KBM-7 (cell line): ENCODE measurements at regions not wholly inside any gene's neighbourhood (a gene's known extent, or its start where the extent isn't known, plus 50 kb on each side); places are given as distances from the start of the nearest gene placed in this dataset.
"Not testable (repeated sequence)": the region's sequence is repeated elsewhere in the genome, so short reads cannot be mapped to it uniquely, and the experiment has no call there.

Experiments used
- DNase-seq: peaks from one replicate; pipeline ENCODE4 v3.0.0-alpha.2; 2015
- in situ Hi-C: fragments of 300-500 bp; cut with MboI; formaldehyde crosslinking; loops from 2 replicates; pipeline ENCODE4 v1.14.3; 2020; ENCODE audit warnings: low sequenced_read_pairs, low pct_unique_long_range_greater_than_20kb, mixed read lengths

GRCh38 chr17:27045039-27045438 is 248.9 kb upstream of the WSB1 start:
- DNase-seq, in situ Hi-C loops: not testable (repeated sequence)

DNA sequence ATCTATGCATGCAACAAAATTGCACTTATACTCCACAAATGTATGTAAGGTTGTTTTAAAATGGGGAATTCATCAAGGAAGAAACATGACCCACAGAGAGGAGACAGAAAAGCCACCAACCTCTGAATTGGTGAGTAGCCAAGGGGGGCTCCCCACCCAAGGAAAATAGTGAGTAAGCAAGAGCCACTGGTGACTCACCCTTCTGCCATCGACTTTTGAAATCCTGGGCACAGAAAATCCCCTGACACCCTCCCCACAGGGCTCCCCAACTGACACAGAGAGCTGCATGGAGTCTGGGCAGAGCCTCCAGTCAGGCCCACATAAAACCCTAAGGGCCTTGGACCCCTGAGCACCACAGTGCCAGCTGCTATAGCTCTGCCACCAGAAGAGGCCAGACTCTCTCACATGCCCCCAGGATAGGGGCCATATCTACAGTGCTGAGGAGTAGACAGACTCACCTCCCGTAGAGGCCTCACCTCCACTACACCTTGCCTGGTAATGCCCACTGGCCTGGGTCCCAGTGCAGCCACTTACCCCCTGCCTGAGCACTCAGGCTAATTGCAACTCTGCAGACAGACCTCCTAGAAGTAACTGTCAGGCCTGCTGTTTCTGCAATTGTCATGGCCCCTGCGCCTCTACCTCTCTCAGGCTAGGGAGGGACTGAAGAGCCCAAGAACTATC is 244.7 kb upstream of the WSB1 start:
- DNase-seq, result no peak
- in situ Hi-C loops, result no loop called here

GRCh38 chr17:27065588-27065987 is 228.3 kb upstream of the WSB1 start:
- in situ Hi-C loops, result loop anchor here (25.0 kb wide), 1 partner anchor 297 kb away; no protein-coding TSS in a partner anchor
- DNase-seq, result no peak

DNA sequence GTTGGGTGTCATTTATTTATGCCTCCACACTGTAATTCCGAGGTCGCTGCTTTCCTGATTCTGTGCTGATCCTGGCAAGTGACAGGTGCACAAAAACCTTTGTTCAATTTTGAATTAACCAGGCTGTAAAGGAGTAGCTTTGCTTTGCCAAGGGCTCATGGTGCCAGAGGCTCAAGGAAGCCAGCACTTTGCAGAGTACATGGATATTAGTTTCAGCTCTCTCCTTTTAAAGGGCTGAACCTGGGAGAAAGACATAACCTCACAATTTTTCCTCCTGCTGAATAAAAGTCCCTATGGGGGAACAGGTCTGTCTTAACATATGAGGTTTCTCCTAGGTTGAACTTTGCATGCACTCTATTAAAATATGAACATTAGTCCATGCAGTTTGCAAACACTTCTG is 227.6 kb upstream of the WSB1 start:
- in situ Hi-C loops, result loop anchor here (25.0 kb wide), 1 partner anchor 296 kb away; no protein-coding TSS in a partner anchor
- DNase-seq, result no peak

DNA sequence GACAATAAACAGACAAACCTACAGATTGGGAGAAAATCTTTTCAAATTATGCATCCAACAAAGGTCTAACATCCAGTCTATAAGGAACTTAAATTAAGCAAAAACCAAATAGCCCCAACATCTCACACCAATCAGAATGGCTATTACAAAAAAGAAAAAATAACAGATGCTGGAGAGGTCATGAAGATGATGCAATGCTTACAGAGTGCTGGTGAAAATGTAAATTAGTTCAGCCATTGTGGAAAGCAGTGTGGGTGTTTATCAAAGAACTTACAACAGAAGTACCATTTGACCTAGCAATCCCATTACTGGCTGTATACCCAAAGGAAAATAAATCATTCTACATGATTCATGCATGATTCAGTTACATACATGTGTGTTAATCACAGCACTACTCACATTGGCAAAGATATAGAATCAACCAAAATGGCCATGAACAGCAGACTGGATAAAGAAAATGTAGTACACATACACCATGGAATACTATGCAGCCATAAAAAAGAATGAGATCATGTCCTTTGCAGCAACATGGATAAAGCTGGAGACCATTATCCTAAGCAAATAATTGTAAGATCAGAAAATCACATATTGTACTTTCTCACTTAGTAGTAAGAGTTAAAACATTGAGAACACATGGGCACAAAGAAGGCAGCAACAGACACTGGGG is 223.9 kb upstream of the WSB1 start:
- no peak for DNase-seq
- in situ Hi-C loops, result loop anchor here (25.0 kb wide), 1 partner anchor 292 kb away; no protein-coding TSS in a partner anchor

DNA sequence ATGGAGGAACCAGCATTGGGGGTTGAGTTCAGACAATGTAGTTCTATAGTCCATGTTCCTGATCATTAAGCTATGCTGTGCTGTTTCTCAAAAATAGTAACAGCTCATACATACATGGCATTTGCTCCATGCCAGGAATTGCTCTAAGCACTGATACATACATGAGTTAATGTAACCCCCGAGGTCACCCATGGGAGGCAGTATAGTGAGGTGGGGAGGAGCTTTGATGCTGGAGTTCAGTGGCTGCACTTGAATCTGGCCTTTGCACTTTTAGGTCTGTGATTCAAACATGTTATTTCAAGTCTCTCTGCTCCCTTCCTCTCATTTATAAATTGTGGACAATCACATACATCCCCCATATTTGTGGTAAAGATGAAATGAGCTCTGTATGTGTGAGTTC is 223.1 kb upstream of the WSB1 start:
- in situ Hi-C loops, result loop anchor here (25.0 kb wide), 1 partner anchor 291 kb away; no protein-coding TSS in a partner anchor
- no peak for DNase-seq

- in situ Hi-C loops, result loop anchor here (25.0 kb wide), 1 partner anchor 289 kb away; no protein-coding TSS in a partner anchor
- DNase-seq, result no peak
Measured at GRCh38 chr17:27072885-27073284, 221.0 kb upstream of the WSB1 start.

- DNase-seq, result no peak
- in situ Hi-C loops, result no loop called here
Measured at GRCh38 chr17:27076814-27077213, 217.1 kb upstream of the WSB1 start.

DNA sequence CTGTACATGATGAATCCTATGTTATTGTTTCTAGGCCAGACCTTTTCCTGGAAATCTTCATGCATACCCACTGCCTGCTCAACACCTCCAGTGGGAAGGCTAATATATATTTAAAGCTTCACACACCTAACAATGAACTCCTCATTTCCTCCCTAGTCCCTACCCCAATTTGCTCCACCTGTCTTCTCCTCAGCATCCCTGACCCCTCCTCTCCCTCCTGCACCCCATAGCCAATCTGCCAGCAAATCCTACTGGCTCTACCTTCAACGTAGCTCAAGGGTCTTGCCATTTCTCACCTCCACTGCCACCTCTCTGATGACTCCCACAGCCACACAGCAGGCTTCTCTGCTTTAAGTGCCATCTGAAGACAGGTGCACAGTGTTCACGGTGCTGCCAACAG is 215.6 kb upstream of the WSB1 start:
- DNase-seq, result no peak
- in situ Hi-C loops, result no loop called here

- no peak for DNase-seq
- in situ Hi-C loops, result no loop called here
Measured at GRCh38 chr17:27079660-27080059, 214.3 kb upstream of the WSB1 start.

- in situ Hi-C loops, result no loop called here
Measured at GRCh38 chr17:27081002-27081638, 212.8 kb upstream of the WSB1 start.

DNA sequence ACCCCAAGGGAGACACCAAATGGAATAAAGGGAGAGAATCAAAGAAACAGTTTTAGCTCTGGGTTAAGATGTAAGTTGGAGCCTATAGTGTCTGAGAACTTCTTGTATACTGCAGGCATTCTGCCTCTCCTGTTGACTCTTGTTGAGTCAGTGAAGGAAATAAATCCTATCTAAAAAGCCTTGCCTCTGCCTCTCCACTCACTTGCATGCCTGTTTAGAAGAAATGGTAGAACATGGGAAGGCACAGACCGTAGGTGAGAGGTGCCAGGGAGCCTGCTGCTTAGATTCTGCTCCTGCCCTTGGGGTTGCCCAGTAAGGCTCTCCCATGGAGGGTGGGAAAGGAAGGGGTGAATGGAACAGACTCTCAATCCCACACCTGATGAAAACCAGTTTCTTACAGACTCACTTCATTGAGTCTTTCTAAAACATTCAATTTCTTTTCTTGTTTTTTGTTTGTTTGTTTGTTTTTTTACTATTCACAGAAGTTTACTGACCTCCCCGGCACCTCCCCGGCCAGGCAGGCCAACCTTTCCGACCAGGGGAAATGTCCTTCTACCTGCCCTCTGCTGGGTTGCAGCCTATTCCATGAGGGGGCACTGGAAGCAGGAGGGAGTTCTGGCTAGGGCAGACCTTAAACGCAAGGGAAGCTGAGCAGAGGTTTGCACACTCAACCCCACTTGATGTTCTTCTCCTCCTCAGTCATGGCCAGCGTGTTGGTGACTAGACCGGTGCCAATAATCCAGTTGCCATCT is 211.7 kb upstream of the WSB1 start:
- in situ Hi-C loops, result no loop called here
- DNase-seq, result no peak

More at GRCh38 chr17:27081002-27081638, 212.8 kb upstream of the WSB1 start:
- DNase-seq, result no peak

DNA sequence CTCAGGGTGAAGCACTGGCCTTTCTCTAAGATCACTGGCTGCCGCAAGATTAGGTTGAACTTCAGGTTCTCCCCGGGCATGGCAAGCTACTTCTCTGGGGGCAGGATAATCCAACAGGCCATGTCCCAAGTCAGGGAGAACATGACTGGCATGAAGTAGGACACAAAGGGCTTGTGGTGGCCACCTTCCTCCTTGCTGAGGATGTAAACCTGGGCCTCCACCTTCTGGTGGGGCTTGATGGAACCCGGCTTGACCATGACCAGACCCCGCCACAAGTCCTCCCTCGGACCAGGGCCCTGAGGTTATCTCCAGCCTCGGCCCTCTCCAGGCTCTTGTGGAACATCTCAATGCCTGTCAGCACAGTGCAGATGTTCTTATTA is 211.1 kb upstream of the WSB1 start:
- no peak for DNase-seq
- in situ Hi-C loops, result no loop called here

DNA sequence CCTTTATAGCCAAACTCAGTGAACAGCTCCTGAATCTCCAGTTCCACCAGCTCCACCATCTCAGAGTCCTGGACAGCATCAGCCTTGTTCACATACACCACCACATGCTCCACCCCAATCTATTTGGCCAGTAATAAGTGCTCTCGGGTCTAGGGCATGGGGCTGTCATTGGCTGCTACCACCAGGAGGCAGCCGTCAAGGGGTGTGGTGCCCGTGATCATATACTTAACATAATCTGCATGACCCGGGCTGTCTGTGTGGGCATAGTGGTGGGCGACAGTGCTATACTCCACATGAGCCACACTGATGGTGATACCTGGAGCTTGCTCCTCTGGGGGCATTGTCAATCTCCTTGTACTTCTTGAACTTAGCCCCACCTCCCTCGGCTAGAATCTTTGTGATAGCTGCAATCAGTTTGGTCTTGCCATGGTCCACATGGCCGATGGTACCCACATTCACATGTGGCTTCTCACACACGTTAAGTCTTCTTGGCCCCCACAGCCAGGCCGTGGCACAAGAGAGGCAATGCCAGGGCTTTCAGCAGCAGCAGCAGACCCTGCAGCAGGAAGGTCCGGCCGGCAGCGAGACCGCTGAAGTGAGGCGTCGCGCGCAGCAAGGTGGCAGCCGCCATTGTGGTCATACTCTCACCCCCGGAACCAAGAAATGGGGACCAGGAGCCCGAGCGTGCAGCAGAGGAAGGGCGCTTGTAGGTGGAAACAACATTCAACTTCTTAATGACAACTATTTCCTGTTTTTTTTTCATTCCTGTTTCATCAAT is 210.3 kb upstream of the WSB1 start:
- DNase-seq, result no peak
- in situ Hi-C loops, result no loop called here

- DNase-seq, result no peak
- in situ Hi-C loops, result no loop called here
Measured at GRCh38 chr17:27085517-27085916, 208.4 kb upstream of the WSB1 start.

DNA sequence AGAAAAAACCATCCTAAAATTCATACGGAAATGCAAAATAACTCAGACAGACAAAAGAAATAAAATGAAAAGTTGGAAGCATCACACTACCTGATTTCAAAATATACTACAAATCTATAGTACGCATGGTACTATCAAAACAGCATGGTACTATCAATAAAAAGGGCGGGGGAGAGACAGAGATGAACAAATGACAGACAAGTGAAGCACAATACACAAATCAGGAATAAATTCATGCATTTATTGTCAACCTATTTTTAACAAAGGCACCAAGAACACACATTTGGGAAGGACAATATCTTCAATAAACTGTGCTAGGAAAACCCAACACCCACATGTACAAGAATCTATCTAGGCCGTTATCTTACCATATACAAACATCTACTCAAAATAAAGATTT is 207.4 kb upstream of the WSB1 start:
- no peak for DNase-seq
- in situ Hi-C loops, result no loop called here

DNA sequence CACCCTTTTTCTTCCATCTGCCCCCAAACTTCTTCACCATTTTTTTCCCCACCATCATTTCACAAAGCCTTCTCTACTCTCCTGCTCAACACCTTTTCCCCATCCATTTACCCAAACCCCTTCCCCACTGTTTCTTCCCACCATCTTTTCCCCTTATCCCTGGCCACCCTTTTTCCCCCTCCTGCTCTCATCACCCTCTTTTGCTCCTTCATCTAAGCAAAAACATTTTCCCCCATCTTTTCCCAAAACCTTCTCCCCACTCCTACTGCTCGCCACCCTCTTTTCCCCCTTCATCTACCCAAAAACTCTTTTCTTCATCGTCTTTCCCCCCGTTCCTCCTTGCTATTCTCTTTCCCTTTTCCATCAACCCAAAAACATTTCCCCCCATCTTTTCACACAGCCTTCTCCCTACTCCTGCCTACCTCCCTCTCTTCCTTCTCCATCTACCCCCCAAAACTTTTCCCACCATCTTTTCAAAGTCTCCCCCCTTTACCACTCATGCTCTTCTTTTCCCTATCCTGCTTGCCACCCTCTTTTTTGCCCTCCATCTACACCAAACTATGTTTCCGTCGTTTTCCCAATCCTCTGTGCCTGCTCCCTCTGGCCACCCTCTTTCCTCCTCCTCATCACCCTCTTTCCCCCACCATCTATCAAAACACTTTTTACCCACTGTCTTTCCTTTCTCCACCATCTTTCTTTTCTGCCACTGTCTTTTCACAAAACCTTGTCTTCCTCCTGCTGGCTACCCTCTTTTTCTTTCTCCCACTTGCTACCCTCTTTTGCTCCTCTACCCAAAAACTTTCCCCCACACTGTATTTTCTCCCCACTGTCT is 205.8 kb upstream of the WSB1 start:
- DNase-seq, result no peak
- in situ Hi-C loops, result no loop called here

GRCh38 chr17:27088767-27089078 is 205.2 kb upstream of the WSB1 start:
- in situ Hi-C loops, result no loop called here
- DNase-seq, result no peak
